ENCODE measurements at regions not wholly inside any gene's neighbourhood (a gene's known extent, or its start where the extent isn't known, plus 50 kb on each side); places are given as distances from the start of the nearest gene placed in this dataset.

DNA sequence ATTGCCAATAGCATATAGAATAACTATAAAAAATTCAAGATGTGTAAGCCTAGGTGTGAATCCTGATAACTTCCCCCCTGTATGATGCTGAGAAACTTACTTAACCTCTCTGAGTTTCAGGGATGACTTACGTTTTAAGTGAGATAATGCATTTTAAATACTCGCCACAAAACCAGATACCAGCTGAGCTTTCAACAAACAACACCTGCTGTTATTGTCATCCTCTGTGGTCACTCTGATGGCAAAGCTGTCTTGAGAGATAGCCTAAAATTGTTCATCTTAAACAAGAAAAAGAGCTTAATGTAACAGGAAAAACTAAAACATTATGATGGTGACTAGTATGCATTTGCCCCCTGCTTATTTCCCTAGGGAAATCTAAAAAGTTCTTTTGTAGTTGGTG is 131.5 kb downstream of the RAD51AP2 start:
- intact Hi-C loops (cut with micrococcal nuclease), result no loop called here
- H3K4me1 ChIP-seq (ENCODE audit: control insufficient read depth in 1 of 2, insufficient read depth in 2 of 2, low read length in 2 of 2), result no peaks in the 10 kb centered on the region
- H2AFZ ChIP-seq (ENCODE audit: low read depth, low read length, poor library complexity, severe bottlenecking), result no peak overlapping the region
- H3K27ac ChIP-seq (ENCODE audit: low read depth, low read length), result no peak overlapping the region
- DNase-seq (ENCODE audit: low read depth, low spot score) (no peak), ATAC-seq (no peak)
- peaks cover 28% of the 10 kb centered on the region for H3K27me3 ChIP-seq (ENCODE audit: insufficient read depth, low read length)
- no TSS peak for BruUV-seq (replicated peaks)
- no peaks in the 10 kb centered on the region for H3K9me2 ChIP-seq (ENCODE audit: insufficient read depth)
- POLR2A ChIA-PET, result no interaction called here
- CTCF ChIA-PET, result no interaction called here
- H3K79me2 ChIP-seq (ENCODE audit: insufficient read depth, low read length), result no peaks in the 10 kb centered on the region
- H3K4me2 ChIP-seq (ENCODE audit: low read length), result no peak overlapping the region
- no peaks in the 10 kb centered on the region for H4K20me1 ChIP-seq (ENCODE audit: insufficient read depth)
- TF ChIP-seq SRF (IDR thresholded peaks at IDR 0.05; ENCODE audit: low read depth) (no peak), EZH2phosphoT487 (IDR thresholded peaks at IDR 0.05; ENCODE audit: borderline replicate concordance) (no peak), RAD21 (IDR thresholded peaks at IDR 0.05; ENCODE audit: low read depth) (no peak), TCF7L2 (IDR thresholded peaks at IDR 0.05; ENCODE audit: borderline replicate concordance, extremely low read depth, insufficient read depth, insufficient read length) (no peak), SIN3A (IDR thresholded peaks at IDR 0.05; ENCODE audit: low read depth) (no peak), EZH2 (IDR thresholded peaks at IDR 0.05) (no peak), POLR2A (IDR thresholded peaks at IDR 0.05; ENCODE audit: borderline replicate concordance, extremely low read depth, insufficient read depth, insufficient read length) (no peak), ZFX (IDR thresholded peaks at IDR 0.05) (no peak)
- TF ChIP-seq, protein P1, sequence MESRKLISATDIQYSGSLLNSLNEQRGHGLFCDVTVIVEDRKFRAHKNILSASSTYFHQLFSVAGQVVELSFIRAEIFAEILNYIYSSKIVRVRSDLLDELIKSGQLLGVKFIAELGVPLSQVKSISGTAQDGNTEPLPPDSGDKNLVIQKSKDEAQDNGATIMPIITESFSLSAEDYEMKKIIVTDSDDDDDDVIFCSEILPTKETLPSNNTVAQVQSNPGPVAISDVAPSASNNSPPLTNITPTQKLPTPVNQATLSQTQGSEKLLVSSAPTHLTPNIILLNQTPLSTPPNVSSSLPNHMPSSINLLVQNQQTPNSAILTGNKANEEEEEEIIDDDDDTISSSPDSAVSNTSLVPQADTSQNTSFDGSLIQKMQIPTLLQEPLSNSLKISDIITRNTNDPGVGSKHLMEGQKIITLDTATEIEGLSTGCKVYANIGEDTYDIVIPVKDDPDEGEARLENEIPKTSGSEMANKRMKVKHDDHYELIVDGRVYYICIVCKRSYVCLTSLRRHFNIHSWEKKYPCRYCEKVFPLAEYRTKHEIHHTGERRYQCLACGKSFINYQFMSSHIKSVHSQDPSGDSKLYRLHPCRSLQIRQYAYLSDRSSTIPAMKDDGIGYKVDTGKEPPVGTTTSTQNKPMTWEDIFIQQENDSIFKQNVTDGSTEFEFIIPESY (IDR thresholded peaks at IDR 0.05; ENCODE audit: extremely low read depth, insufficient replicate concordance, low read length), result no peak
- TF ChIP-seq, protein P2, sequence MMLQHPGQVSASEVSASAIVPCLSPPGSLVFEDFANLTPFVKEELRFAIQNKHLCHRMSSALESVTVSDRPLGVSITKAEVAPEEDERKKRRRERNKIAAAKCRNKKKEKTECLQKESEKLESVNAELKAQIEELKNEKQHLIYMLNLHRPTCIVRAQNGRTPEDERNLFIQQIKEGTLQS (IDR thresholded peaks at IDR 0.05), result no peak
- TF ChIP-seq, protein P3, sequence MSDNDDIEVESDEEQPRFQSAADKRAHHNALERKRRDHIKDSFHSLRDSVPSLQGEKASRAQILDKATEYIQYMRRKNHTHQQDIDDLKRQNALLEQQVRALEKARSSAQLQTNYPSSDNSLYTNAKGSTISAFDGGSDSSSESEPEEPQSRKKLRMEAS (IDR thresholded peaks at IDR 0.05), result no peak
- H3K4me3 ChIP-seq (replicated peaks in 1 of 2; ENCODE audit: low read depth in 1 of 2, low read length in 2 of 2), result no peak overlapping the region
- H3K9me3 ChIP-seq (ENCODE audit: control insufficient read depth in 1 of 2, insufficient read depth in 1 of 2, low read depth in 1 of 2, low read length in 2 of 2), result no peaks in the 10 kb centered on the region
- H3K9ac ChIP-seq (ENCODE audit: low read length), result no peak overlapping the region
- no peaks in the 10 kb centered on the region for H3K36me3 ChIP-seq (ENCODE audit: control insufficient read depth in 1 of 2, insufficient read depth in 2 of 2, low read length in 2 of 2)
- RAD21 ChIA-PET (ENCODE audit: low non-redundant PET in 1 of 2, low total read pairs in 2 of 2, uncharacterized antibody in 2 of 2, unreplicated experiment in 2 of 2), result no interaction called here

Measured in HCT116 (cell line).